ENCODE measurements at regions not wholly inside any gene's neighbourhood (a gene's known extent, or its start where the extent isn't known, plus 50 kb on each side); places are given as distances from the start of the nearest gene placed in this dataset.

- no peak overlapping the region for H3K4me3 ChIP-seq (replicated peaks in 1 of 3; ENCODE audit: low read depth in 2 of 3, low read length in 3 of 3)
- H3K36me3 Mint-ChIP-seq, result no peaks in the 10 kb centered on the region
- WGBS (ENCODE audit: insufficient coverage), result 100% methylated on average over 1 of the region's 1 CpG
- H3K27me3 ChIP-seq (ENCODE audit: control insufficient read depth in 2 of 2, insufficient read depth in 2 of 2, low read length in 2 of 2), result no peaks in the 10 kb centered on the region
- H3K36me3 ChIP-seq (replicated peaks in 1 of 2; ENCODE audit: control insufficient read depth in 1 of 2, insufficient read depth in 2 of 2, low read length in 2 of 2), result no peaks in the 10 kb centered on the region
- H3K9me3 ChIP-seq (replicated peaks in 1 of 2; ENCODE audit: control insufficient read depth in 1 of 2, insufficient read depth in 1 of 2, low read length in 2 of 2), result peaks cover 0 to 6% of the 10 kb centered on the region in 2 donors
- TF ChIP-seq CTCF (IDR thresholded peaks at IDR 0.05), result no peak
- H4K20me1 ChIP-seq (ENCODE audit: insufficient read depth, low read length), result no peaks in the 10 kb centered on the region
- H3K27ac ChIP-seq (ENCODE audit: low read depth in 1 of 2, low read length in 2 of 2), result no peak overlapping the region
- no peak overlapping the region for H3K4me3 Mint-ChIP-seq
- no peaks in the 10 kb centered on the region for H3K4me1 ChIP-seq (ENCODE audit: control insufficient read depth in 1 of 2, insufficient read depth in 2 of 2, low read length in 2 of 2)
- no peaks in the 10 kb centered on the region for H3K79me2 ChIP-seq (ENCODE audit: insufficient read depth, low read length)
- no peak overlapping the region for H3K27ac Mint-ChIP-seq
- H3K9ac ChIP-seq (ENCODE audit: insufficient read depth, low read length, poor library complexity, severe bottlenecking), result no peak overlapping the region
- no peak for DNase-seq
- H3K4me2 ChIP-seq (replicated peaks; ENCODE audit: extremely low read depth, low read length, poor library complexity, severe bottlenecking), result no peak overlapping the region
- peaks cover 1 to 20% (median 5%) of the 10 kb centered on the region in 7 donors for H3K9me3 Mint-ChIP-seq
- no peaks in the 10 kb centered on the region for H3K27me3 Mint-ChIP-seq (ENCODE audit: low read depth in 3 of 3)
- no peak overlapping the region for H2AFZ ChIP-seq (ENCODE audit: insufficient read depth, low read depth, low read length, poor library complexity, severe bottlenecking)
- intact Hi-C loops (cut with micrococcal nuclease), result no loop called here
- H3K4me1 Mint-ChIP-seq, result no peaks in the 10 kb centered on the region
Measured at GRCh38 chr2:193409951-193410350, 1215.2 kb upstream of the TMEFF2 start.

GRCh38 chr2:193382583-193382982, 1187.8 kb upstream of the TMEFF2 start:
- intact Hi-C loops (cut with micrococcal nuclease), result no loop called here
- no peak overlapping the region for H3K4me3 Mint-ChIP-seq

More at GRCh38 chr2:193382583-193382982, 1187.8 kb upstream of the TMEFF2 start:
- Histone ChIP-seq H3K9ac (ENCODE audit: insufficient read depth, low read length, poor library complexity, severe bottlenecking) (no peak overlapping the region), H3K4me2 (replicated peaks; ENCODE audit: extremely low read depth, low read length, poor library complexity, severe bottlenecking) (no peak overlapping the region), H3K27ac (ENCODE audit: low read depth in 1 of 2, low read length in 2 of 2) (no peak overlapping the region), H4K20me1 (ENCODE audit: insufficient read depth, low read length) (no peaks in the 10 kb centered on the region), H3K36me3 (replicated peaks in 1 of 2; ENCODE audit: control insufficient read depth in 1 of 2, insufficient read depth in 2 of 2, low read length in 2 of 2) (no peaks in the 10 kb centered on the region), H3K4me1 (ENCODE audit: control insufficient read depth in 1 of 2, insufficient read depth in 2 of 2, low read length in 2 of 2) (no peaks in the 10 kb centered on the region), H3K9me3 (replicated peaks in 1 of 2; ENCODE audit: control insufficient read depth in 1 of 2, insufficient read depth in 1 of 2, low read length in 2 of 2) (no peaks in the 10 kb centered on the region), H3K27me3 (ENCODE audit: control insufficient read depth in 2 of 2, insufficient read depth in 2 of 2, low read length in 2 of 2) (no peaks in the 10 kb centered on the region), H3K79me2 (ENCODE audit: insufficient read depth, low read length) (no peaks in the 10 kb centered on the region), H3K4me3 (replicated peaks in 1 of 3; ENCODE audit: low read depth in 2 of 3, low read length in 3 of 3) (no peak overlapping the region), H2AFZ (ENCODE audit: insufficient read depth, low read depth, low read length, poor library complexity, severe bottlenecking) (no peak overlapping the region)
- H3K27ac Mint-ChIP-seq, result no peak overlapping the region
- H3K9me3 Mint-ChIP-seq, result peaks cover 0 to 4% (median 1%) of the 10 kb centered on the region in 7 donors
- 93% methylated on average over 2 of the region's 2 CpGs for WGBS (ENCODE audit: insufficient coverage)
- TF ChIP-seq CTCF (IDR thresholded peaks at IDR 0.05), result no peak
- H3K27me3 Mint-ChIP-seq (ENCODE audit: low read depth in 3 of 3), result no peaks in the 10 kb centered on the region
- DNase-seq, result no peak
- H3K4me1 Mint-ChIP-seq, result no peaks in the 10 kb centered on the region
- H3K36me3 Mint-ChIP-seq, result no peaks in the 10 kb centered on the region

Measured in CD14-positive monocyte (primary cell).